ENCODE measurements at regions not wholly inside any gene's neighbourhood (a gene's known extent, or its start where the extent isn't known, plus 50 kb on each side); places are given as distances from the start of the nearest gene placed in this dataset.

GRCh38 chr16:62985722-62986121, 949.5 kb upstream of the CDH8 start:
- H3K4me3 ChIP-seq (ENCODE audit: low read depth, low read length), result no peak overlapping the region
- no peak for DNase-seq (ENCODE audit: low read depth, low spot score)
- in situ Hi-C loops (cut with HindIII; ENCODE audit: low sequenced_read_pairs), result no loop called here
- no peak for TF ChIP-seq CTCF (IDR thresholded peaks at IDR 0.05; ENCODE audit: low read depth, low read length)

- in situ Hi-C loops (cut with HindIII; ENCODE audit: low sequenced_read_pairs), result no loop called here
- DNase-seq (ENCODE audit: low read depth, low spot score), result no peak
- no peak overlapping the region for H3K4me3 ChIP-seq (ENCODE audit: low read depth, low read length)
- no peak for TF ChIP-seq CTCF (IDR thresholded peaks at IDR 0.05; ENCODE audit: low read depth, low read length)
Measured at GRCh38 chr16:62978451-62978850, 942.2 kb upstream of the CDH8 start.

GRCh38 chr16:62977876-62978275, 941.6 kb upstream of the CDH8 start:
- no peak overlapping the region for H3K4me3 ChIP-seq (ENCODE audit: low read depth, low read length)
- TF ChIP-seq CTCF (IDR thresholded peaks at IDR 0.05; ENCODE audit: low read depth, low read length), result no peak
- DNase-seq (ENCODE audit: low read depth, low spot score), result no peak
- in situ Hi-C loops (cut with HindIII; ENCODE audit: low sequenced_read_pairs), result no loop called here

- no peak for TF ChIP-seq CTCF (IDR thresholded peaks at IDR 0.05; ENCODE audit: low read depth, low read length)
- in situ Hi-C loops (cut with HindIII; ENCODE audit: low sequenced_read_pairs), result no loop called here
- no peak for DNase-seq (ENCODE audit: low read depth, low spot score)
- no peak overlapping the region for H3K4me3 ChIP-seq (ENCODE audit: low read depth, low read length)
Measured at GRCh38 chr16:62974424-62974823, 938.2 kb upstream of the CDH8 start.

GRCh38 chr16:62970851-62971250, 934.6 kb upstream of the CDH8 start:
- no peak overlapping the region for H3K4me3 ChIP-seq (ENCODE audit: low read depth, low read length)
- DNase-seq (ENCODE audit: low read depth, low spot score), result no peak
- in situ Hi-C loops (cut with HindIII; ENCODE audit: low sequenced_read_pairs), result no loop called here
- no peak for TF ChIP-seq CTCF (IDR thresholded peaks at IDR 0.05; ENCODE audit: low read depth, low read length)

- DNase-seq (ENCODE audit: low read depth, low spot score), result no peak
- in situ Hi-C loops (cut with HindIII; ENCODE audit: low sequenced_read_pairs), result no loop called here
- no peak overlapping the region for H3K4me3 ChIP-seq (ENCODE audit: low read depth, low read length)
- no peak for TF ChIP-seq CTCF (IDR thresholded peaks at IDR 0.05; ENCODE audit: low read depth, low read length)
Measured at GRCh38 chr16:62969711-62970318, 933.6 kb upstream of the CDH8 start.

- H3K4me3 ChIP-seq (ENCODE audit: low read depth, low read length), result no peak overlapping the region
- in situ Hi-C loops (cut with HindIII; ENCODE audit: low sequenced_read_pairs), result no loop called here
- no peak for DNase-seq (ENCODE audit: low read depth, low spot score)
- TF ChIP-seq CTCF (IDR thresholded peaks at IDR 0.05; ENCODE audit: low read depth, low read length), result no peak
Measured at GRCh38 chr16:62967611-62968010, 931.4 kb upstream of the CDH8 start.
